Sigmoid colon (tissue), 4 donors: ENCODE measurements at regions not wholly inside any gene's neighbourhood (a gene's known extent, or its start where the extent isn't known, plus 50 kb on each side); places are given as distances from the start of the nearest gene placed in this dataset.

Experiments
- EP300 ChIP-seq, 4 donors: sonication (generic); formaldehyde crosslinking; IDR thresholded peaks; one replicate each; pipeline ENCODE4 v1.6.1; 2017; ENCODE audit warnings: antibody characterized with exemption in 4 of 4
- POLR2A ChIP-seq, 2 donors: fragments of 450-650 bp; IDR thresholded peaks; one replicate each; pipeline ENCODE4 v1.6.1; 2016; ENCODE audit warnings: antibody characterized with exemption in 2 of 2, mild to moderate bottlenecking in 2 of 2, moderate library complexity in 2 of 2
- TF ChIP-seq, protein P1 (sequence below), 4 experiments: fragments of 450-650 bp in 3 of 4; fragments of 200-600 bp in 1 of 4; IDR thresholded peaks; one replicate each; pipeline ENCODE4 v1.5.1; 2016 to 2019; ENCODE audit warnings: antibody characterized with exemption in 4 of 4, mild to moderate bottlenecking in 3 of 4, moderate library complexity in 2 of 4

DNA sequence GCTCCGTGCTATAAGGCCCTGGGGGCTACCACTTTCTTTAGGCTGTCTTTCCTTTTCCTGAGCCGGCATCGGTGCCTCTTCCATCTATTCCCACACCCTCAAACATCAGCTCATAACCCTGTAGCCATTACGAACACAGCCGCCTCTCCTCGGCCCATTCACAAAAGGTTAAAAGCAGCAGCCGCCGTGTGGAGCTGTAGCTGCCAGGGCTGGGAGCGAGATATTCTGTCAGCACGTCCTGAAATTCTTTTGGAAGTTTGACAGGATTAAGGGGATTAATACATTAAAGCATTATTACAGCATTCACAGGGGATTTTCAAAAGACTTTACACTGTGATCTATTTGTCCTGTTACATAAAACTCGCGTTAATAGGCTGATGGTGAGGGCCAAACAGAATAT, 428.2 kb downstream of the CDK5RAP2 start:
- TF ChIP-seq, protein P1, sequence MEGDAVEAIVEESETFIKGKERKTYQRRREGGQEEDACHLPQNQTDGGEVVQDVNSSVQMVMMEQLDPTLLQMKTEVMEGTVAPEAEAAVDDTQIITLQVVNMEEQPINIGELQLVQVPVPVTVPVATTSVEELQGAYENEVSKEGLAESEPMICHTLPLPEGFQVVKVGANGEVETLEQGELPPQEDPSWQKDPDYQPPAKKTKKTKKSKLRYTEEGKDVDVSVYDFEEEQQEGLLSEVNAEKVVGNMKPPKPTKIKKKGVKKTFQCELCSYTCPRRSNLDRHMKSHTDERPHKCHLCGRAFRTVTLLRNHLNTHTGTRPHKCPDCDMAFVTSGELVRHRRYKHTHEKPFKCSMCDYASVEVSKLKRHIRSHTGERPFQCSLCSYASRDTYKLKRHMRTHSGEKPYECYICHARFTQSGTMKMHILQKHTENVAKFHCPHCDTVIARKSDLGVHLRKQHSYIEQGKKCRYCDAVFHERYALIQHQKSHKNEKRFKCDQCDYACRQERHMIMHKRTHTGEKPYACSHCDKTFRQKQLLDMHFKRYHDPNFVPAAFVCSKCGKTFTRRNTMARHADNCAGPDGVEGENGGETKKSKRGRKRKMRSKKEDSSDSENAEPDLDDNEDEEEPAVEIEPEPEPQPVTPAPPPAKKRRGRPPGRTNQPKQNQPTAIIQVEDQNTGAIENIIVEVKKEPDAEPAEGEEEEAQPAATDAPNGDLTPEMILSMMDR (IDR thresholded peaks at IDR 0.05) = no peak
- TF ChIP-seq POLR2A (IDR thresholded peaks at IDR 0.05) (no peak), EP300 (IDR thresholded peaks at IDR 0.05) (no peak)
